Retina (tissue), 1 donor: ENCODE measurements at regions not wholly inside any gene's neighbourhood (a gene's known extent, or its start where the extent isn't known, plus 50 kb on each side); places are given as distances from the start of the nearest gene placed in this dataset.

ENCODE experiments used
- DNase-seq: peaks from one replicate; pipeline ENCODE4 v3.0.0-alpha.2; 2016

GRCh38 chr4:138964716-138965426 is 50.7 kb upstream of the NOCT start:
- DNase-seq, result no peak

GRCh38 chr4:138963412-138963811 is 52.2 kb upstream of the NOCT start:
- no peak for DNase-seq

DNA sequence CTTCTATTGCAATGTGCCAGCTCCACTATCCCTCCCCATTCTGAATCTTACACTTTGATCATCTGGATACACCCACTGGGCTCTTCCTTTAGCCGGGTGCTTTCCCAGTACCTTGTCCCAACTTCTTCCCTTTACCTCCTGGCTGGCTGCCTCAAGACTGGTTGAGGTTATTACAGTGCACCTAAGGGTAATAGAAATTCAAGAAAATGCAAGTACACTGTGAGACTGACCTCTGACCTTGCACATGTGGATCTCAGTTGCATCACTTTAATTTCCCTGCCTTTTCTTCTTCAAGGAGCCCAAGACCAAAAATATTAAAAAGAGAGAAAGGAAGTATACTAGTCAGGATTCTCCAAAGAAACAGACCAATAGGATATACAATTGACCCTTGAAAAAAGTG is 53.9 kb upstream of the NOCT start:
- DNase-seq, result no peak

DNA sequence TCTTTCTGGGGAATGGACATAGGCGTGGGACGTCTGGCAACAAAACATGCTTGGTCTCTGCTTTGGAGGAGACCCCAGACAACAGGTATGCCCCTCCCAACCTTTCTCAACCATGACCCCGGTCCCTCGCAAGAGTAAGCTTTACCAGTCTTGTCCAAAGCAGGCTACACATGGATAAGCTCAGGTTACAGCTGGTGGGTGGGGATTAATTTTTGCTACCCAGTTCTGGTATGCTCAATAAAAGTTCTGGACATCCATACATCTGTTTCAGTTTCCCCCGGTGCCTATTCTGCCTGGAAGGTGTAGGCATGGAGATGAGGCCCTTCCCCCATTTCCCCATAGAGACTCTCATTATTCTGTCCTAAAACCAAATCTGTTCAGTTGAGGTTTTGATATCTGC is 54.5 kb upstream of the NOCT start:
- no peak for DNase-seq

GRCh38 chr4:138960175-138960710 is 55.3 kb upstream of the NOCT start:
- no peak for DNase-seq

GRCh38 chr4:138959097-138959815 is 56.3 kb upstream of the NOCT start:
- DNase-seq, result no peak

GRCh38 chr4:138958519-138958918 is 57.1 kb upstream of the NOCT start:
- no peak for DNase-seq

GRCh38 chr4:138957302-138957701 is 58.3 kb upstream of the NOCT start:
- DNase-seq, result no peak

- DNase-seq, result no peak
These were observed 61.2 kb upstream of the NOCT start for GRCh38 chr4:138954428-138954827.

GRCh38 chr4:138953961-138954371 is 61.6 kb upstream of the NOCT start:
- DNase-seq, result no peak

DNA sequence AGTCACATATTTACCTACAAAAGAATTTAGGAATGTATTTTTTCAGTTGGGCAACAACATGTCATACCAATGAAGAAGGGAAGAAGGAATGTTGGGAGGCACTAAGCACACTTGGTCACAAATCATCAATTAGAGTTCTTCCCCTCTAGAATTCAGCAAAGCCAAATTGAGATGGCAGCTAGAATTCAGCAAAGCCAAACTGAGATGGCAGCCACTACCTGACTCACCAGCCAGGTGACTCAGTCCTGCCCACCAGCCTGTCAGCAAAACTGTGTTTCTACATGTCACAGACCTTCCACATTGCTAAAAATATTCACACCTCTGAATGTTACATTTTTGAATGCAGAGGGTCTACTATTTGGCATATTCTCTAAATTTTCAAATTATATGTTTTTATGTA is 63.2 kb upstream of the NOCT start:
- DNase-seq, result no peak

DNA sequence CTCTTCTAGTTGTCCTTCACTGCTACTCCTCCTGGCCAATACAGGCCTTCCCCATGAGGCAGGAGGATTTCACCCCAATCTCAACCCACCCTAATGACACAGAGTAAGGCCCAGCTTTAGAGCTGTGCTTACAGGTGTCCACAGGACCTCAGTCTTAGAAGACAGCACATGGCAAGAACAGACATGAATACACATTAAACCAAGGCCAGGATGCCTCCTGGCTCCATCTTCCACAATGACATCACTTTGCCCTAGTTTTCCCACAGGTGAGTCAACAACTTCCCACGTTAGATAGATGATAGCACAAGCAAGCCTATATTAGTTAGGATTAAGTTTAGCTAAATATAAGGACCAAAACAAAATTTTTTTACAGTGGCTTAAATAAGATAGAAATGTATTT is 63.8 kb upstream of the NOCT start:
- no peak for DNase-seq

GRCh38 chr4:138949866-138950265 is 65.7 kb upstream of the NOCT start:
- no peak for DNase-seq

DNA sequence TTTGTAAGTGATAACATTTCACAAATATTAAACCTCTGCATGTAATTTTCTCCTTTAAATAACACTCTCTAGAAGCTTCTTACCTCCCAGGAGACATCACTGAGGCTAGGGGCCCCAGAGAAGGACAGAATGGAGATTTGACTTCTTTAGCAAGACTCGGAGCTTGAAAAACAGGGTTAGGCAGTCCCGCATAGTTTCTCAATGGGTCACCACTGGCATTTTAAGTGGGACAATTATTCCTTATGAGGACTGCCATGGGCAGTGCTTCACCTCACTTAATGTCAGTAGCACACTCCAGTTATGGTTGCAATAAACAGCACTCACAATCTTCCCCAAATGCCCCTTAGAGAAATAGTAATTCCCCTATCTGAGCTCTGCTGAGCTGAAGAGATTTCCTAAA is 66.7 kb upstream of the NOCT start:
- no peak for DNase-seq

GRCh38 chr4:138946306-138946705 is 69.3 kb upstream of the NOCT start:
- no peak for DNase-seq

GRCh38 chr4:138945840-138946239 is 69.7 kb upstream of the NOCT start:
- no peak for DNase-seq

- no peak for DNase-seq
These were observed 70.2 kb upstream of the NOCT start for GRCh38 chr4:138945401-138945800.

DNA sequence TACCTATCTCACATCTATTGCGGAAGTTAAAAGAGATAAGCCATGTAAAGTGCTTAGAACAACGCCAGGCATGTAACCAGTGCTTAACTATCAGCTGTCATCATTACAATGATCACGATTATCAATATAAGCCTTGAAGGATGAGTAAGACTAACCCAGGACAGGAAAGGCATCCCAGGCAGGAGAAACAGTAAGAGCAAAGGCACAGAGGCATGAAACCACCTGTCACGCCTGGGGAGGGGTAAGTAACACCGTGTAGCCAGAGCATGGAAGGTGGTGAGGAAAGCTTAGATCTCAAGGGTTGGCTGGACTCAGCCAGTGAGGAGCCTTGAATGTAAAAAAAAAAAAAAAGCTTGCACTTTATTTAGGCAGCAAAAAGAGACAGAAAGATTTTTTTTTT is 71.7 kb upstream of the NOCT start:
- no peak for DNase-seq

GRCh38 chr4:138941037-138941436 is 74.5 kb upstream of the NOCT start:
- DNase-seq, result no peak

GRCh38 chr4:138939960-138940359 is 75.6 kb upstream of the NOCT start:
- DNase-seq, result no peak

GRCh38 chr4:138938366-138938690 is 77.3 kb upstream of the NOCT start:
- DNase-seq, result no peak

DNA sequence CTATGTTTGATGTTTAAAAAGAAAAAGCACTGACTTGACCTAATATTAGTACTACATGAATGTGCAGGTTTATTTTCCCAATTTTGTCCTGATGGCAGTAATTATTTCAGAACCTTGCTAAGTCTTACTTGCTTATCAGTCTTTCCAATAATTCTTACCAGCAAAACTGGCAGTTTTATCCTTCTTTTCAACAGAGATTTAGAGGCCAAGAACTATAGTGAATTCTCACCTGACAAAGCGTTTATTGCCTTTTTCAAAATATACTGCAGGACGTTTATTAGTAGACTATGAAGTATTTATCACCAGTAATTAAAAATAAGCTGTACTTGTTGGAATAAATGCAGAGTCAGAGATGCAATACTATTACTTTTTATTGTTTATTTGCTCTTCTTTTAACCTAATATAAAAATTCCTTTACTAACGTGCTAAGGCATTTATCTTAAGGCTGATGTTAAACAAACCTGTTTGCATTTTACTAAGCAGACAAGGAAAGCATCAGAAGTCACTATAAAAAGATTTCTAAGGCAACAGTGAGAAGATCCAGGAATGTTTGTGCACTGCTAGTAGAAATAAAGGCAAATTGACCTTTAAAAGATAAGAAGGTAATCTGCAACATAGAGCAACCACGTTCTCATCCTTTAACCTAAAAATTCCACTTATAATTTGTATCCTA is 80.3 kb upstream of the NOCT start:
- DNase-seq, result no peak

- DNase-seq, result no peak
These were observed 88.5 kb upstream of the NOCT start for GRCh38 chr4:138927072-138927471.

- DNase-seq, result no peak
These were observed 90.1 kb upstream of the NOCT start for GRCh38 chr4:138925495-138925894.
